ENCODE measurements at regions not wholly inside any gene's neighbourhood (a gene's known extent, or its start where the extent isn't known, plus 50 kb on each side); places are given as distances from the start of the nearest gene placed in this dataset.

DNA sequence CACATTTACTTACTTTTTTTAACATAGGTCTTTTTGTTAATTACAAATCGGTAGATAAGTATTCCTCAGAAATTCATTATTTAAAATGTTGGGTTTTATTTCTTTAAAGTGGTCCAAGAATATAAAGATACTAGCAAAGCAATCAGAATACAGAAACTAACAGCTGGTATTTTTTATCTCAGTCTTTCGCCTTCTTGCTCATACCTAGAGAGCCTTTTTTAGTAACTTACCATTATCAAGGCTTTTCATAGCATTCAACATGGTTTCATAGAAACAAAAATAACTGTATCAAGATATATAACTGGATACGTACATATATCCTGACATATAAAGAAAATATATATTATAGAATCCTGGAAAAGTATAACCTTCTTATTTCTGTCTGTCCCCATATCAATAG is 227.8 kb upstream of the MIR17HG start:
- ATAC-seq (no peak), DNase-seq (no peak)
- no peaks in the 10 kb centered on the region for H3K4me1 ChIP-seq (ENCODE audit: low read depth)
- TF ChIP-seq, protein P1, sequence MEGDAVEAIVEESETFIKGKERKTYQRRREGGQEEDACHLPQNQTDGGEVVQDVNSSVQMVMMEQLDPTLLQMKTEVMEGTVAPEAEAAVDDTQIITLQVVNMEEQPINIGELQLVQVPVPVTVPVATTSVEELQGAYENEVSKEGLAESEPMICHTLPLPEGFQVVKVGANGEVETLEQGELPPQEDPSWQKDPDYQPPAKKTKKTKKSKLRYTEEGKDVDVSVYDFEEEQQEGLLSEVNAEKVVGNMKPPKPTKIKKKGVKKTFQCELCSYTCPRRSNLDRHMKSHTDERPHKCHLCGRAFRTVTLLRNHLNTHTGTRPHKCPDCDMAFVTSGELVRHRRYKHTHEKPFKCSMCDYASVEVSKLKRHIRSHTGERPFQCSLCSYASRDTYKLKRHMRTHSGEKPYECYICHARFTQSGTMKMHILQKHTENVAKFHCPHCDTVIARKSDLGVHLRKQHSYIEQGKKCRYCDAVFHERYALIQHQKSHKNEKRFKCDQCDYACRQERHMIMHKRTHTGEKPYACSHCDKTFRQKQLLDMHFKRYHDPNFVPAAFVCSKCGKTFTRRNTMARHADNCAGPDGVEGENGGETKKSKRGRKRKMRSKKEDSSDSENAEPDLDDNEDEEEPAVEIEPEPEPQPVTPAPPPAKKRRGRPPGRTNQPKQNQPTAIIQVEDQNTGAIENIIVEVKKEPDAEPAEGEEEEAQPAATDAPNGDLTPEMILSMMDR (IDR thresholded peaks at IDR 0.05): no peak
- intact Hi-C loops (cut with DNase I, micrococcal nuclease): no loop called here
- H3K9me3 ChIP-seq: no peaks in the 10 kb centered on the region
- no peak overlapping the region for H3K4me3 ChIP-seq
- H3K36me3 ChIP-seq (ENCODE audit: low read depth): no peaks in the 10 kb centered on the region

DNA sequence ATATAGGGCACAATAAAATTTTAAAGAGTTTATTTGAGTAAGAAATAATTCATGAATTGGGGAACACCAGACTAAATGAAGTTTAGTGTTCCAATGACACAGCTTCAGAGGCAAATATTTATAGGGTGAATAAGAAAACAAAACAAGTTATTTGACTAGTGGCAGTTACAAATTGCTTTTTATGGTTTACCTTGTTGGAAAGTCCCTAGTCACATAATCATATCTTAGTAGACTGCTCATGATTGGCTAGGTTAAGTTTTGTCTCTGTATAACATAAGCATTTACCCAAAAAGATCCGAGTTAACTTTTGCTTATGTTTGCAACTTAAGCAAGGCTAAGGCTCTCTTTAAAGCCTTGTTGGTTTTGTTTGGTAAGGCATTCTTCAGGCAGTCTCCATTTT is 224.7 kb upstream of the MIR17HG start:
- TF ChIP-seq, protein P1 (IDR thresholded peaks at IDR 0.05): no peak
- intact Hi-C loops (cut with DNase I, micrococcal nuclease): no loop called here
- Histone ChIP-seq H3K36me3 (ENCODE audit: low read depth) (no peaks in the 10 kb centered on the region), H3K9me3 (no peaks in the 10 kb centered on the region), H3K4me1 (ENCODE audit: low read depth) (no peaks in the 10 kb centered on the region), H3K4me3 (no peak overlapping the region)
- ATAC-seq (no peak), DNase-seq (no peak)

DNA sequence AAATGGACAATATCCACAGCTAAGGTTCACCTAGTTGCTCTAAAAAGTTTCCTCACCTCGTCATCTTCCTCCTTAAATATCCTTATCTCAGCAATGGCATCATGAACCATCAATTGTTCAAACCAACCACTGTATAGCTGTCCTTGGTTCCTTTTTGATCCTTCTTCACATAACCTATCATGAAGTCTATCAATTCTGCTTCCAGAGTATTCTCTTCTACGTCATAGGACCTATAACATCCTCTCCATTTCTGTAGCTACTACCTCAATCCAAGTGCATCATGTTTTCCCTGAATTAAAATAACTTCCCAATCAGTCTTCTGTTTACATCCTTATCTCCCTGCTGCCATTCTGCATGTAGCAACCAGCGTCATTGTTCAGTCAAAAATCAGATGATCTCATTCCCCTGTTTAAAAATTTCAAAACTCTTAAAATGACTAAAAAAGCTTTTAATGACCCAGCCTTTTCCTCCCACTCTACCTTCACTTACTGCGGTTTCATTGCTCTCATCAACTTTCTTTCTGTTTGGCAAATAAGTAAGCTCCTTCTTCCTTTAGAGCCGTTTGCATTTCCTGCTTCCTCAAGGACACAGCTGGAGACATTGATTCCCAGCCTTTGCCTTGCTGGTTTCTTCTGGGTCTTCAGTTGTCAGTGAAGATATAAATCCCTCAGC is 223.9 kb upstream of the MIR17HG start:
- ATAC-seq (no peak), DNase-seq (no peak)
- intact Hi-C loops (cut with DNase I, micrococcal nuclease): no loop called here
- Histone ChIP-seq H3K9me3 (no peaks in the 10 kb centered on the region), H3K36me3 (ENCODE audit: low read depth) (no peaks in the 10 kb centered on the region), H3K4me3 (no peak overlapping the region), H3K4me1 (ENCODE audit: low read depth) (no peaks in the 10 kb centered on the region)
- TF ChIP-seq, protein P1 (IDR thresholded peaks at IDR 0.05): no peak

DNA sequence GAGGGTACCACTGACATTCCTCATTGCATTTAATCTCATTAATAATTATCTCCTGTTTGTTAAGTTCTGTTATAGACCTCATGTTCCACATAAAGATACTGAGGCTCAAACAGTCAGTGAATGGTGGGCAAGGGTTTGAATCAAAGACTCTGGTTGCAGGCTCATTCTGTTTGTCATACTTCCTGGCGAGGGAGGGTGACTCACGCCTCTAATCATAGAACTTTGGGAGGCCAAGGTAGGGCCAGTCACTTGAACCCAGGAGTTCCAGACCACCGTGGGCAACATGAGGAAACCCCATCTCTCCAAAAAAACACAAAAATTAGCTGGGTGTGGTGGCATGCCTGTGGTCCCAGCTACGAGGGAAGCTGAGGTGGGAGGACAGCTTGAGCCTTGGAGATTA is 220.7 kb upstream of the MIR17HG start:
- no peak overlapping the region for H3K4me3 ChIP-seq
- DNase-seq: no peak
- TF ChIP-seq, protein P1 (IDR thresholded peaks at IDR 0.05): no peak
- H3K36me3 ChIP-seq (ENCODE audit: low read depth): no peaks in the 10 kb centered on the region
- H3K4me1 ChIP-seq (ENCODE audit: low read depth): no peaks in the 10 kb centered on the region
- H3K9me3 ChIP-seq: no peaks in the 10 kb centered on the region
- intact Hi-C loops (cut with DNase I, micrococcal nuclease): no loop called here
- no peak for ATAC-seq

DNA sequence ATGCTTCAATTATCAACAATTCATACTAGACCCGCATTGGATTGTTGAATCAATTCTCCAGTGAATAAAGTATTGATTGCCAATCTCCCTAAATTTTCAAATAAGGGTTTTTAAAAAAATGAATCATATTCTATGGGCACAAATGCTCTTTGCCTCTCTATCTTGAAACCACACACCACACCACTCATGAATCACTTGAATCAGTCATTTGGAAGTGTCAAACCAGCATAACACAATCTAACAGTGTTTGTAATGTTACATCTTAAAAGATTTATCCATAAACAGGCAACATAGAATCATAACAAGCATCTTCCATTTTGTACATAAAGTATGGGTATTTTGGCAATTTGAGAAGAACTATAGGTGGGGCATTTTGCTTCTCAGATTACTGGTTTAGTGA is 219.5 kb upstream of the MIR17HG start:
- intact Hi-C loops (cut with DNase I, micrococcal nuclease): no loop called here
- no peak for ATAC-seq

More for the DNA sequence above, 219.5 kb upstream of the MIR17HG start:
- Histone ChIP-seq H3K4me3 (no peak overlapping the region), H3K36me3 (ENCODE audit: low read depth) (no peaks in the 10 kb centered on the region), H3K4me1 (ENCODE audit: low read depth) (no peaks in the 10 kb centered on the region), H3K9me3 (no peaks in the 10 kb centered on the region)
- no peak for DNase-seq
- TF ChIP-seq, protein P1 (IDR thresholded peaks at IDR 0.05): no peak
